LNCaP clone FGC (cell line): ENCODE measurements at regions not wholly inside any gene's neighbourhood (a gene's known extent, or its start where the extent isn't known, plus 50 kb on each side); places are given as distances from the start of the nearest gene placed in this dataset.

Source experiments
- DNase-seq: peaks from one replicate; pipeline ENCODE4 v3.0.0-alpha.2; 2011; ENCODE audit warnings: low read depth
- H3K4me3 ChIP-seq: 2 replicates; pipeline ENCODE4 v1.5.1; 2011; ENCODE audit warnings: mild to moderate bottlenecking, low read depth, low read length, control low read depth
- TF ChIP-seq, protein P1 (sequence below): IDR thresholded peaks from 2 replicates; pipeline ENCODE4 v1.5.1; 2012; ENCODE audit warnings: mild to moderate bottlenecking; ENCODE audit not compliant: control insufficient read depth, insufficient read depth; ENCODE audit errors: extremely low read depth

DNA sequence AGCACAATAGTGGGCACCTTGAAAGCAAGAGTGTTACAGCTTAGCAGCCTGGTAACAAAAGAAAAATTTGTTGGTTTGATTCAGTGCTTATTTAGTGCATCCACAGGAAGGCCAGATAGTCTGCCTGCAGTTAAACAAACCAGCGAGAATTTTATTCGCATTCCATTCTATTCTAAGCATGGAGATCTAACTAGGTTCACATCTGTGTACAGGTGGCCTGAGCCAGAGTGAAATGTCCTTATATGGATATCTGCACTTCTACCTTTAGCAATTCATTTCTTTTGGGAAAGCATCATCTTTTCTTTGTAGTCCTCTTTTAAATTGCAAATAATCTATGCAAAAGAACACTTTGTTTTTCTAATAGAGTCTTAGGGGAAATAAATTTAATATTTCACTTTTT is 659.0 kb upstream of the FZD8 start:
- TF ChIP-seq, protein P1, sequence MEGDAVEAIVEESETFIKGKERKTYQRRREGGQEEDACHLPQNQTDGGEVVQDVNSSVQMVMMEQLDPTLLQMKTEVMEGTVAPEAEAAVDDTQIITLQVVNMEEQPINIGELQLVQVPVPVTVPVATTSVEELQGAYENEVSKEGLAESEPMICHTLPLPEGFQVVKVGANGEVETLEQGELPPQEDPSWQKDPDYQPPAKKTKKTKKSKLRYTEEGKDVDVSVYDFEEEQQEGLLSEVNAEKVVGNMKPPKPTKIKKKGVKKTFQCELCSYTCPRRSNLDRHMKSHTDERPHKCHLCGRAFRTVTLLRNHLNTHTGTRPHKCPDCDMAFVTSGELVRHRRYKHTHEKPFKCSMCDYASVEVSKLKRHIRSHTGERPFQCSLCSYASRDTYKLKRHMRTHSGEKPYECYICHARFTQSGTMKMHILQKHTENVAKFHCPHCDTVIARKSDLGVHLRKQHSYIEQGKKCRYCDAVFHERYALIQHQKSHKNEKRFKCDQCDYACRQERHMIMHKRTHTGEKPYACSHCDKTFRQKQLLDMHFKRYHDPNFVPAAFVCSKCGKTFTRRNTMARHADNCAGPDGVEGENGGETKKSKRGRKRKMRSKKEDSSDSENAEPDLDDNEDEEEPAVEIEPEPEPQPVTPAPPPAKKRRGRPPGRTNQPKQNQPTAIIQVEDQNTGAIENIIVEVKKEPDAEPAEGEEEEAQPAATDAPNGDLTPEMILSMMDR: no peak
- no peak for DNase-seq
- H3K4me3 ChIP-seq: no peak overlapping the region

DNA sequence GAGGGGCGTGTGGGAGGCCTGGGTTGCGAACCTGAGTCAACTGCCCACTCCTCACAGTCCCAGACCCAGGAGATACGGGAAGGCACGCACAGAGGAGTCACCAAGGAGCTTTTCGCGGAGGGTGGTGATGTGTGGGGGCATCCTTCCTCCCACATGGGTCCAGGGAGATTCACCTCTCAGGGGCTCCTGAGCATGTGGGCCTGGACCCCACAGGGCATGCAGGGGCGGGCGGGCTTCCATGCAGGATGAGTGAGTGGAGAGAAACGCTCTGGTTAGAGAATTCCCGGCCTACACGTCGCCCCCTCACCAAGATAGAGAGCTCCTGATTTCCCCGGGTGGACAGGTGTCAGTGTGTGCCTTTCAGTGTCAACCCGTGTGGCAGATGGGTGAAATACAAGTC is 641.7 kb upstream of the FZD8 start:
- DNase-seq: no peak
- TF ChIP-seq, protein P1: no peak
- H3K4me3 ChIP-seq: no peak overlapping the region

DNA sequence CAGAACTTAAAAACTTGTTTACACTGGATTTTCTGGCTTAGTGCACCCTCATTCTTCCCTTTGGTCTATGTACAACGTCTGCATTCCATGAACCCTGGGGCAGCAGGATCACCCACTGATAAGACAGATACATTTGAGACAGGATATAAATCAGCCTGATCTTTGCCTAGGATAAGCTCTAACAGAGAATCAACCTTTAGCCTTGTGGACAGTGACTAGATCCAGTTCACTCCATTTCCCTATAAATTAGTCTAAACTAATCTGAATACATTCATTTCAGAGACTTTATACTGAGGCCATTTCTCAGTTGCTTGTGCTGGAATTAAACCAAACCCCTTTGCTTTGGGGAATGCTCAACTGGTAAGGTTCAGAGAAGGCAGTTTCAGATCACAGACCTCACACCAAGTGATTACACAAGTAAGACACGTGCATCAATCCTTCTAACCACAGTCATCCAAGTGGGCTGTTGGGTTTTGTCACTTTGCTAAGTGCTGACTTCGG is 639.8 kb upstream of the FZD8 start:
- DNase-seq: no peak
- H3K4me3 ChIP-seq: no peak overlapping the region
- TF ChIP-seq, protein P1: no peak

DNA sequence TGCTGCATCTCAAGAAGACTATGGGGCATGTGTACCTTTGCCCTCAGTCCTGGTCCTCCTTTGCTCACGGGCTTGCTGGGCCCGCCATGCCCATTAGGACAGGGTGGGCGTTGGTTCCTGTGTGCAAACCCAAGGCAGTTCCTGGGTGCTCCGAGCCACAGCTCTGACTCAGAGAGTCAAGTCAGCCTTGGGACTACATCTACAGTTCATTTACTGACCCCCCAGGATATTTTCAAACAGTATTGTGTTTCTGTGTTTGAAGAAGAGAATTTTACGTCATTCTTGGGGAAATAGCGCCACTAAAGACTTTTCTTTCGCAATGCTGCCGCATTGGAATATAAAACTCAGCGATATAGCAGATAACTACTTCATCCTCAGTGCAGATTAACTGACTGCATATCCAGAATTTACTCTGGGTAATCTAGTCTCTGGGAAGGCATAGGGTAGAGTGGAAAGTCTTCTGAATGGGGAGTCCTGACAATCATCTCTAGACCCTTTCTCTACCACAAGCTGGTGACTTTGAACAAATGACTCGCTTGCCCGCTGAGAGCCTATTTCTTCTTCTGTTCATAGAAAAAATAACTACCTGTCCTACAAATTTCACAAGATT is 638.9 kb upstream of the FZD8 start:
- DNase-seq: no peak
- TF ChIP-seq, protein P1: no peak
- H3K4me3 ChIP-seq: no peak overlapping the region

DNA sequence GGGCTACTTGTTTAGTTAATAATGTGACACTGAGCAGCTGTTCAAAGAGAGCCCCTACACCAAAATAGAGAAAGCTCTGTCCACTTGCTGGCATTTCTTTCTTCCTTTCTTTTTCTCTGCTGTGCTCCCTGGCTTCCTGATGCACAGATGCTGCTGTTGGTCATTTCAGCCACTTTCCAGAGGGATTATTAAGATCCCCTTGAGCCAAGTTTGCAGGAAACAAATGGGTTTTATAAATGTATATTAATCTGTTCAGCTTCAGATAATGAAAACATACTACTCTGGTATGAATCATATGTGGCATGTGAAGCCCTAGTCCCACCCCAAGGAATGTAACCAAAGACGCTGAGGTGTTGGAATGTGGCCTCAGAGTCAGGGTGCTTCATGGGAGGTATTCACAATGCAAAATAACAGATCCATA is 638.2 kb upstream of the FZD8 start:
- TF ChIP-seq, protein P1: no peak
- no peak for DNase-seq

DNA sequence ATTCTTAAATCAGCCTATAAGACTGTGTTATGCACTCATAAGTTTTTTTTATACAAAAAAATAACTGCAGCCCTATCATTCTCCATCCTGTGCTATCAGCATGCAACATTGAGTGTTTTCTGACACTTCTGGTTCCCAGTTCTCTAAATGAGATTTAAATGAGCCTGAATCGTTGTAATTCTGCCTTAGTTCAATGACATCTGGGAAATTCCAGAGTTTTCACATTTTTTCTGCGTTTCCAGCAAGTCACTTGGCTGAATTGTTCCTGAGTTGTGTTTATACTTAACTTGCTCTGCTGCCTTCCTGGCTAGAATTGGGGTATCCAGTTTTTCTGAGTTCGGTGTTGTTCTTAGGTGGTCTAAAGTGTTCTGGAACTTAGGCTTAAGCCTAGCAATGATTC is 636.1 kb upstream of the FZD8 start:
- TF ChIP-seq, protein P1: no peak
- H3K4me3 ChIP-seq: no peak overlapping the region
- no peak for DNase-seq

More for the DNA sequence above, 638.2 kb upstream of the FZD8 start:
- H3K4me3 ChIP-seq: no peak overlapping the region

DNA sequence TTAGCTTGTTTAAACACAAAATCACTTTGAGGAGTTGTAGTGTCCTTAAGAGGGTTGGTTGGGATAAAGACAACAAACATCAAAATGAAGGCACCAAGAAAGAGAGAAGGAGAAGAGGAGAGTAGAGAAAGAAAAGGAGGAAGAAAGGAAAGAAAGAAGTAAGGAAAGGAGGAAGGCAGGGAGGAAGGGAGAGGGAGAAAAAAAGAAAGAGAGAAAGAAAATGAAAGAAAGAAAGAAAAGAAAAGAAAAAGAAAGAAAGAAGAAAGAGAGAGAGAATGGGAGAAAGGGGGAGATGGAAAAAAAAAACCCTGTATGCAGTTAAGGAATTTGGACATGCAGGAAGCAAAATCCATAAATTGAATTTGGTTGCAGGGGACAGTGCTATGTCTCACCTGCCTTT is 635.4 kb upstream of the FZD8 start:
- DNase-seq: no peak
- TF ChIP-seq, protein P1: no peak
- no peak overlapping the region for H3K4me3 ChIP-seq
